DND-41 (cell line): ENCODE measurements at regions not wholly inside any gene's neighbourhood (a gene's known extent, or its start where the extent isn't known, plus 50 kb on each side); places are given as distances from the start of the nearest gene placed in this dataset.

Source experiments
- CTCF ChIP-seq: IDR thresholded peaks from 2 replicates; pipeline ENCODE4 v1.5.1; 2012; ENCODE audit warnings: borderline replicate concordance, low read length, moderate library complexity, mild to moderate bottlenecking; ENCODE audit not compliant: poor library complexity, severe bottlenecking; ENCODE audit errors: extremely low read depth
- EZH2 ChIP-seq: IDR thresholded peaks from 3 replicates; pipeline ENCODE4 v1.6.1; 2012; ENCODE audit warnings: borderline replicate concordance, low read depth, mild to moderate bottlenecking, moderate library complexity, low read length, inconsistent platforms; ENCODE audit not compliant: severe bottlenecking

GRCh38 chrX:68896581-68896980, 67.8 kb downstream of the EFNB1 start:
- TF ChIP-seq CTCF: no peak
- no peak for TF ChIP-seq EZH2
